ENCODE measurements at regions not wholly inside any gene's neighbourhood (a gene's known extent, or its start where the extent isn't known, plus 50 kb on each side); places are given as distances from the start of the nearest gene placed in this dataset.

DNA sequence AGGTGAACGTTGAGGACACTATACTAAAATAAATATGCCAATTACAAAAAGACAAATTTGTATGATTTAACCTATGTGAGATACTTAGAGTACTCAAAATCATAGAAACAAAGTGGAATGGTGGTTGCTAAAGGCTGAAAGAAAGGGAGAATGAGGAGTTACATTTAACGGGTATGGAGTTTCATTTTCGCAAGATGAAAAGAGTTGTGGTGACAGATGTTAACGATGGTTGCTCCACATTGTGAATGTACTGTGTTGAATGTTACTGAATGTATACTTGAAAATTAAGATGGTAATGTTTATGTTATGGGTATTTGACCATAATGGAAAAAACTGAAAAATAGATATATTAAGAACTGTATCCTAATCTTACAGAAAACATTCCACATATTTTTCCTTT is 51.3 kb upstream of the MOCS2 start:
- Histone ChIP-seq H3K27ac (no peak overlapping the region), H3K4me3 (replicated peaks in 1 of 3) (no peak overlapping the region), H3K36me3 (no peaks in the 10 kb centered on the region), H3K4me1 (peaks cover 10 to 13% of the 10 kb centered on the region in 2 donors), H3K9me3 (no peaks in the 10 kb centered on the region), H3K27me3 (no peaks in the 10 kb centered on the region)
- TF ChIP-seq POLR2A (IDR thresholded peaks at IDR 0.05) = no peak
- DNase-seq = no peak
- 76 to 78% methylated on average over 4 of the region's 4 CpGs for WGBS, 2 donors
- intact Hi-C loops (cut with DNase I) = no loop called here

DNA sequence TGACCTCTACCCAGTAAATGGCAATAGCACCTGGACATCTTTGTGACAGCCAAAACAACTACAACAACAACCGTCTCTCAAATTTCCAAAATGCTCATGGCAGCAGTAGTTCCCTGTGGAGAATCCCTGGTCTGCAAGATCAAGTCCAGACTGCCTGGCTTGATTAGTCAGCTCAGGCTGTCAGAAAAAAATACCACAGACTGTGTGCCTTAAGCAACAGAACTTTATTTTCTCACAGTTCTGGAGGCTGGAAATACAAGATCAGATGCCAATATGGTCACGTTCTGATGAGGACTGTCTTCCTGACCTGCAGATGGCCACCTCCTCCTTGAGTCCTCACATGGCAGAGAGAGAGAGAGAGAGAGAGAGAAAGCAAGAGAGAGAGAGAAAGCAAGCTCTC is 52.3 kb upstream of the MOCS2 start:
- Histone ChIP-seq H3K4me1 (peaks cover 10 to 13% of the 10 kb centered on the region in 2 donors), H3K27me3 (no peaks in the 10 kb centered on the region), H3K4me3 (replicated peaks in 1 of 3) (no peak overlapping the region), H3K27ac (no peak overlapping the region), H3K36me3 (no peaks in the 10 kb centered on the region), H3K9me3 (no peaks in the 10 kb centered on the region)
- intact Hi-C loops (cut with DNase I) = no loop called here
- 74 to 77% methylated on average over 2 of the region's 2 CpGs for WGBS, 2 donors
- TF ChIP-seq POLR2A (IDR thresholded peaks at IDR 0.05) = no peak
- TF ChIP-seq CTCF (IDR thresholded peaks at IDR 0.05) = no peak
- DNase-seq = no peak

GRCh38 chr5:53164478-53165165 is 55.1 kb upstream of the MOCS2 start:
- peaks cover 13 to 15% of the 10 kb centered on the region in 2 donors for H3K4me1 ChIP-seq
- H3K27me3 ChIP-seq = no peaks in the 10 kb centered on the region
- DNase-seq = no peak
- intact Hi-C loops (cut with DNase I) = no loop called here
- H3K36me3 ChIP-seq = no peaks in the 10 kb centered on the region
- H3K27ac ChIP-seq = no peak overlapping the region
- no peak overlapping the region for H3K4me3 ChIP-seq (replicated peaks in 1 of 3)
- H3K9me3 ChIP-seq = no peaks in the 10 kb centered on the region
- no peak for TF ChIP-seq CTCF (IDR thresholded peaks at IDR 0.05)
- TF ChIP-seq POLR2A (IDR thresholded peaks at IDR 0.05) = no peak
- 75 to 86% methylated on average over 2 of the region's 2 CpGs for WGBS, 2 donors

DNA sequence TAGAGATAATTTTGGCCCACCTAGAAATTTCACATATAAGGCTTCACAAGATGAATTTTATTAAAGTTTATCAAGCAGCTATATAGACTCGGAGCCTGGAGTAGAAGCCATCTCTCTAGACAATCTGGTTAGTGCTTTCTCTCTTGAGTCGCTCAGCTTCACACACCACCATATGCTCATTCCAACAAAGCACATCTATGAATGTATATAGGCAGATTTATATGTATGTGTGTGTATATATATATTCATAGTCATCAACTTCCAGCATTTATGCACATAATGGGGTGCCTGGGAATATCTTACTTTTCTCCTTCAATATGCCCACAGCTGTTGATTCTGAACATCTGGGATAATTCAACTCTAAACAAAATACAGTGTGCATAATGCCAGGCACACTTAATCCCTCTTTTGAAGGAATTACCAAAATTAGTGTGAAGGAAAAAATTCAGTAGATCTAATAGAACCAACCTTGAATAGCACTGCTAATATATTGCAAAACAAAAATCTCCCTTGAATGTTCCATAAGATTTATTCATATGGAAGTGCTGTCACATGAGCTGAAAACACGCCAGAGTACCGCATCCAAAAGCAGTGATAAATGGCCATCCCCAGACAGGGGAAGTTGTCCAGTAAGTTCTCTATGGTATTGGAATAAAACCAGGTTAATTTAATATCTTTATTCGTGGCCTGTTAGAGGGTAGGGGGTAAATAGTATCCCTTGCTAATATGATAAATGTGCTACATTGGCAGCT is 56.0 kb upstream of the MOCS2 start:
- 73 to 86% methylated on average over 5 of the region's 5 CpGs for WGBS, 2 donors
- H3K4me1 ChIP-seq = peaks cover 13 to 15% of the 10 kb centered on the region in 2 donors

DNA sequence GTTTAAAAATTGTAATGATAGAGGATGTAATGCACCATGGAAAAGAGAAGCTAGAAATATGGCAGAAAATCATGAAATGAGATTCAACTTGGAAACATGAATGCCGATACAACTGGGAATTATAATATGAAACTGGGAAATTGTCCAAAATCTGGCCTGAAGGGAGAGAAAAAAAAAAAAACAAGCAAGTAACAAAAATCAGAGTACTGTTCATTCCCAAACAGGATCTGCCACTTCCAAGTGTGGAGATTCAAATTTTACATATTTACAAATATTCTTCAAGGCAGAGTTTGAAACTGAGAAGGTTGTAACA is 56.6 kb upstream of the MOCS2 start:
- DNase-seq = no peak
- TF ChIP-seq POLR2A (IDR thresholded peaks at IDR 0.05) = no peak
- TF ChIP-seq CTCF (IDR thresholded peaks at IDR 0.05) = no peak
- H3K4me1 ChIP-seq = peaks cover 13 to 15% of the 10 kb centered on the region in 2 donors
- no peaks in the 10 kb centered on the region for H3K36me3 ChIP-seq
- no peaks in the 10 kb centered on the region for H3K9me3 ChIP-seq
- intact Hi-C loops (cut with DNase I) = no loop called here
- no peak overlapping the region for H3K27ac ChIP-seq
- no peak overlapping the region for H3K4me3 ChIP-seq (replicated peaks in 1 of 3)
- 71 to 79% methylated on average over 1 of the region's 1 CpG for WGBS, 2 donors
- no peaks in the 10 kb centered on the region for H3K27me3 ChIP-seq

More for the DNA sequence above, 56.0 kb upstream of the MOCS2 start:
- DNase-seq = no peak
- no peak overlapping the region for H3K27ac ChIP-seq
- no peaks in the 10 kb centered on the region for H3K9me3 ChIP-seq
- H3K27me3 ChIP-seq = no peaks in the 10 kb centered on the region
- intact Hi-C loops (cut with DNase I) = no loop called here
- no peak overlapping the region for H3K4me3 ChIP-seq (replicated peaks in 1 of 3)
- TF ChIP-seq CTCF (IDR thresholded peaks at IDR 0.05) (no peak), POLR2A (IDR thresholded peaks at IDR 0.05) (no peak)
- no peaks in the 10 kb centered on the region for H3K36me3 ChIP-seq
